Activated CD4-positive, CD25-positive, alpha-beta regulatory T cell treated with anti-CD3 and anti-CD28 coated beads, Interleukin-2, amount 50 U/mL, for 24 hours (primary cell): ENCODE measurements at regions not wholly inside any gene's neighbourhood (a gene's known extent, or its start where the extent isn't known, plus 50 kb on each side); places are given as distances from the start of the nearest gene placed in this dataset.
"Not testable (repeated sequence)": the region's sequence is repeated elsewhere in the genome, so short reads cannot be mapped to it uniquely, and the experiment has no call there.

Source experiments
- ATAC-seq, 2 donors: fragments of 150-1000 bp; cut with Tn5 transposase; one replicate each; pipeline ENCODE4 v1.10.0; 2021; ENCODE audit warnings: mild to moderate bottlenecking in 1 of 2, moderate library complexity in 1 of 2

- no peak for ATAC-seq
Measured at GRCh38 chr21:31530897-31531705, 128.4 kb upstream of the SOD1 start.

GRCh38 chr21:31530364-31530763, 129.1 kb upstream of the SOD1 start:
- ATAC-seq = no peak

GRCh38 chr21:31529406-31529805, 130.1 kb upstream of the SOD1 start:
- no peak for ATAC-seq

- no peak for ATAC-seq
Measured at GRCh38 chr21:31526040-31526439, 133.5 kb upstream of the SOD1 start.

- ATAC-seq = no peak
Measured at GRCh38 chr21:31524140-31524539, 135.4 kb upstream of the SOD1 start.

GRCh38 chr21:31521515-31521914, 138.0 kb upstream of the SOD1 start:
- ATAC-seq = no peak

- ATAC-seq = no peak
Measured at GRCh38 chr21:31520561-31521098, 138.9 kb upstream of the SOD1 start.

- ATAC-seq = no peak
Measured at GRCh38 chr21:31518580-31518979, 140.9 kb upstream of the SOD1 start.

GRCh38 chr21:31517664-31518414, 141.7 kb upstream of the SOD1 start:
- no peak for ATAC-seq

GRCh38 chr21:31515253-31515652, 144.2 kb upstream of the SOD1 start:
- no peak for ATAC-seq

- ATAC-seq = no peak
Measured at GRCh38 chr21:31514598-31514997, 144.9 kb upstream of the SOD1 start.

- ATAC-seq = not testable (repeated sequence)
Measured at GRCh38 chr21:31513541-31513940, 146.0 kb upstream of the SOD1 start.

GRCh38 chr21:31511999-31512398, 147.5 kb upstream of the SOD1 start:
- ATAC-seq = not testable (repeated sequence)

- no peak for ATAC-seq
Measured at GRCh38 chr21:31511258-31511657, 148.2 kb upstream of the SOD1 start.

GRCh38 chr21:31509194-31510017, 150.1 kb upstream of the SOD1 start:
- ATAC-seq = peak; percentile 86 to 87

- no peak for ATAC-seq
Measured at GRCh38 chr21:31505975-31506374, 153.5 kb upstream of the SOD1 start.

- no peak for ATAC-seq
Measured at GRCh38 chr21:31503939-31504338, 155.6 kb upstream of the SOD1 start.

GRCh38 chr21:31503467-31503866, 156.0 kb upstream of the SOD1 start:
- no peak for ATAC-seq

- ATAC-seq = no peak
Measured at GRCh38 chr21:31502537-31503143, 156.9 kb upstream of the SOD1 start.

- no peak for ATAC-seq
Measured at GRCh38 chr21:31501926-31502325, 157.6 kb upstream of the SOD1 start.

- ATAC-seq = no peak
Measured at GRCh38 chr21:31500982-31501381, 156.9 kb upstream of the TIAM1 start.

GRCh38 chr21:31500071-31500470, 156.0 kb upstream of the TIAM1 start:
- ATAC-seq = no peak

- ATAC-seq = no peak
Measured at GRCh38 chr21:31498985-31499384, 154.9 kb upstream of the TIAM1 start.
